ENCODE measurements at regions not wholly inside any gene's neighbourhood (a gene's known extent, or its start where the extent isn't known, plus 50 kb on each side); places are given as distances from the start of the nearest gene placed in this dataset.

GRCh38 chr2:12948231-12948960 is 231.7 kb downstream of the TRIB2 start:
- Histone ChIP-seq H3K9me3 (replicated peaks; ENCODE audit: control insufficient read depth, insufficient read depth, low read length) (no peaks in the 10 kb centered on the region), H3K4me3 (no peak overlapping the region), H3K4me2 (ENCODE audit: control insufficient read depth, insufficient read depth) (no peak overlapping the region), H3K27ac (ENCODE audit: control insufficient read depth, insufficient read depth) (no peak overlapping the region), H3K4me1 (ENCODE audit: control insufficient read depth, insufficient read depth, low read length) (no peaks in the 10 kb centered on the region), H3K79me2 (ENCODE audit: control insufficient read depth, insufficient read depth, low read length) (no peaks in the 10 kb centered on the region), H3K9ac (ENCODE audit: control insufficient read depth, insufficient read depth, low read length) (no peak overlapping the region), H4K20me1 (ENCODE audit: control insufficient read depth, insufficient read depth) (no peaks in the 10 kb centered on the region), H3K36me3 (ENCODE audit: control insufficient read depth in 2 of 2, insufficient read depth in 2 of 2, low read length in 1 of 2) (no peaks in the 10 kb centered on the region), H2AFZ (ENCODE audit: control insufficient read depth, low read depth, low read length) (no peak overlapping the region), H3K27me3 (replicated peaks in 1 of 2; ENCODE audit: control insufficient read depth in 2 of 2, insufficient read depth in 2 of 2, low read length in 1 of 2) (no peaks in the 10 kb centered on the region; a peak in 1 of 4 replicates)
- in situ Hi-C loops (cut with MboI) = no loop called here
- WGBS (ENCODE audit: insufficient coverage, insufficient replicate concordance, low lambda C conversion rate, missing lambda C conversion rate) = 26% methylated on average over 9 of the region's 9 CpGs
- no TSS peak for BruUV-seq (replicated peaks)
- ATAC-seq = no peak; the same call in 2 of the 3 replicates
- CTCF ChIA-PET = no interaction called here
- RAD21 ChIA-PET (ENCODE audit: unreplicated experiment) = no interaction called here
- intact Hi-C loops (cut with micrococcal nuclease; ENCODE audit: unreplicated experiment) = no loop called here
- DNase-seq (ENCODE audit: low read depth, low spot score) = no peak
- SMC1A ChIA-PET (ENCODE audit: uncharacterized antibody, unreplicated experiment) = no interaction called here
- POLR2A ChIA-PET = no interaction called here
- no peak for TF ChIP-seq NR2C1 (IDR thresholded peaks at IDR 0.05)
- TF ChIP-seq TARDBP (IDR thresholded peaks at IDR 0.05; ENCODE audit: borderline replicate concordance) = no peak
- TF ChIP-seq E2F4 (IDR thresholded peaks at IDR 0.05; ENCODE audit: low read depth, low read length) = no peak
- TF ChIP-seq ZNF592 (IDR thresholded peaks at IDR 0.05) = no peak
- no peak for TF ChIP-seq ASH2L (IDR thresholded peaks at IDR 0.05; ENCODE audit: borderline replicate concordance, low read depth)
- no peak for FAIRE-seq
